GM12874 (cell line): ENCODE measurements at regions not wholly inside any gene's neighbourhood (a gene's known extent, or its start where the extent isn't known, plus 50 kb on each side); places are given as distances from the start of the nearest gene placed in this dataset.

Source experiments
- CTCF ChIP-seq: IDR thresholded peaks from 2 replicates; pipeline ENCODE4 v1.5.1; 2011; ENCODE audit warnings: low read depth, mild to moderate bottlenecking, control low read depth, low read length, moderate library complexity; ENCODE audit not compliant: insufficient read depth

- no peak for TF ChIP-seq CTCF
Measured at GRCh38 chr2:183610724-183611123, 486.5 kb downstream of the NUP35 start.

- no peak for TF ChIP-seq CTCF
Measured at GRCh38 chr2:183614799-183615435, 490.7 kb downstream of the NUP35 start.

- no peak for TF ChIP-seq CTCF
Measured at GRCh38 chr2:183623227-183623626, 499.0 kb downstream of the NUP35 start.

GRCh38 chr2:183630964-183631363, 506.7 kb downstream of the NUP35 start:
- no peak for TF ChIP-seq CTCF

GRCh38 chr2:183656121-183656520, 531.9 kb downstream of the NUP35 start:
- no peak for TF ChIP-seq CTCF

- TF ChIP-seq CTCF, result no peak
Measured at GRCh38 chr2:183665425-183665824, 541.2 kb downstream of the NUP35 start.

- TF ChIP-seq CTCF, result no peak
Measured at GRCh38 chr2:183666031-183666430, 541.8 kb downstream of the NUP35 start.

GRCh38 chr2:183671233-183671632, 547.0 kb downstream of the NUP35 start:
- no peak for TF ChIP-seq CTCF
